Epithelial cell of proximal tubule (primary cell): ENCODE measurements at regions not wholly inside any gene's neighbourhood (a gene's known extent, or its start where the extent isn't known, plus 50 kb on each side); places are given as distances from the start of the nearest gene placed in this dataset.

Source experiments
- DNase-seq: peaks from one replicate; pipeline ENCODE4 v3.0.0-alpha.2; 2011; ENCODE audit warnings: low read depth
- H3K4me3 ChIP-seq: 2 replicates; pipeline ENCODE4 v1.5.1; 2011; ENCODE audit warnings: low read depth, mild to moderate bottlenecking, low read length
- TF ChIP-seq, protein P1 (sequence below): conservative IDR thresholded peaks from 2 replicates; pipeline ENCODE4 v1.5.1; 2012; ENCODE audit warnings: low read depth, mild to moderate bottlenecking, low read length

- TF ChIP-seq, protein P1, sequence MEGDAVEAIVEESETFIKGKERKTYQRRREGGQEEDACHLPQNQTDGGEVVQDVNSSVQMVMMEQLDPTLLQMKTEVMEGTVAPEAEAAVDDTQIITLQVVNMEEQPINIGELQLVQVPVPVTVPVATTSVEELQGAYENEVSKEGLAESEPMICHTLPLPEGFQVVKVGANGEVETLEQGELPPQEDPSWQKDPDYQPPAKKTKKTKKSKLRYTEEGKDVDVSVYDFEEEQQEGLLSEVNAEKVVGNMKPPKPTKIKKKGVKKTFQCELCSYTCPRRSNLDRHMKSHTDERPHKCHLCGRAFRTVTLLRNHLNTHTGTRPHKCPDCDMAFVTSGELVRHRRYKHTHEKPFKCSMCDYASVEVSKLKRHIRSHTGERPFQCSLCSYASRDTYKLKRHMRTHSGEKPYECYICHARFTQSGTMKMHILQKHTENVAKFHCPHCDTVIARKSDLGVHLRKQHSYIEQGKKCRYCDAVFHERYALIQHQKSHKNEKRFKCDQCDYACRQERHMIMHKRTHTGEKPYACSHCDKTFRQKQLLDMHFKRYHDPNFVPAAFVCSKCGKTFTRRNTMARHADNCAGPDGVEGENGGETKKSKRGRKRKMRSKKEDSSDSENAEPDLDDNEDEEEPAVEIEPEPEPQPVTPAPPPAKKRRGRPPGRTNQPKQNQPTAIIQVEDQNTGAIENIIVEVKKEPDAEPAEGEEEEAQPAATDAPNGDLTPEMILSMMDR: no peak
- DNase-seq: no peak
- H3K4me3 ChIP-seq: no peak overlapping the region
These were observed 104.7 kb upstream of the MBNL2 start for GRCh38 chr13:97117388-97117910.

GRCh38 chr13:97119943-97120342, 102.2 kb upstream of the MBNL2 start:
- TF ChIP-seq, protein P1: no peak
- no peak for DNase-seq
- H3K4me3 ChIP-seq: no peak overlapping the region

- TF ChIP-seq, protein P1: no peak
- DNase-seq: no peak
- H3K4me3 ChIP-seq: no peak overlapping the region
These were observed 101.8 kb upstream of the MBNL2 start for GRCh38 chr13:97120346-97120745.

DNA sequence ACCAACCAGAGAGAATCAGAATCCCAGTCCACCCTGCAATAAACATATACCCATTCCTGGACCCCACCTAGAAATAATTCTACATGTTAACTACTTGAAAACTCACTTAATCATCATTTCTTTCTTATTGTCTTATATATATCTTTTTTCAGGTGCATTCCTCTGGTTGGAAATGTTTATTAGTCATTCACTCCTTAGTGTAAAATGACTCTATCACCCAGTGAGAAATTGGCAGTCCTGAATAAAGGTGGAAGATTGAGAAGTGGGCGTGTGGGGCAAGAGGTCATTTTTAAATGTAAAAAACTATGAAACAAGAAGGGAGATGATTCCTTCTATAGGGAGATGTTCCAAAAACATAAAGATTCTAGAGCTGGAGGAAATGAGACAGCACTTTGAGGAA, 101.2 kb upstream of the MBNL2 start:
- TF ChIP-seq, protein P1: no peak
- no peak for DNase-seq
- no peak overlapping the region for H3K4me3 ChIP-seq

DNA sequence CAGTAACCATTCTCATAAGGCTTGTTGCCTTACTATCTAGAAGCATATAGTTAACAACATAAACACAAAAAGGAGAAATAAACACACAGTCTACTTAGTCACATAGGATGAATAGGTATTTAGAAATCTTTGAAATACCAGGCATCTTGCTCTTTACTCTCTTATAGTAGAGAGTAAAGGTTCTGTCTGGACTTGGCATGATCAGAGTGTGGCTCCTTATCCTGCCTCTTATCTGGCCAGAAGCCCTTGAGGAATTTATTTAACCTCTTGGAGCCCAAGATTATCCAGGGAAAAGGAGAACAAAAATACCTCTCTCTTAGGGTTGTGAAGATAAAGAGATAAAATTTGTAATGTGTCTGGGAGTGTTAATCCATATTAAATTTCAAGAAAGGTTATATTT, 100.2 kb upstream of the MBNL2 start:
- DNase-seq: no peak
- H3K4me3 ChIP-seq: no peak overlapping the region
- TF ChIP-seq, protein P1: no peak

DNA sequence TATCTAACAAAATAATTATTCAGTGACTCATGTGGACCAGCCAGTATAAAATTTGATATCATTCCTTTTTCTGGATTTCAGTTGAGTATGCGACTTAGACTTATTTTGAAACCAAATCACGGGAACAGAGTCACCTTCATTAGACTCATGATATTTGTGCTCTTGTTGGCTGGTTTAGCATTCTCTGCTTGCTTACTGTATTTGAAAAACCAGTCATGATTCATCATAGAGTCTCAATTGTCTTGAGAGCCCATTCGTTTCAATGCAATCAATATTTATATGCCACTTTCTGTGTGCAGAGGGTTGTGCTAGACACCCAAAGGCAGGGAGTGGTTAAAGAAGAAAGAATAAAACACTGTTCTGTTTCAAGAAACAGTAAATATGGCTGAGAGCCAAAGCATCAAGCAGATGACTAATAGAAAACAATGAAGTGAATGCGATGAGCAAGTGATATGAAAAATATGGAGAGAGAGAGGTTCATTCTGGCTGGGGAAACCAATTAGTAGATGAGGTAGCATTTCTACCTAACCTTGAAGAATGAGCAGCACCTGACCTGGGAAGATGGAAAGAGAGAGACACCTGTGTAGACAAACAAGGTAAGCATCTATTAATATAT, 99.6 kb upstream of the MBNL2 start:
- TF ChIP-seq, protein P1: no peak
- DNase-seq: no peak
- H3K4me3 ChIP-seq: no peak overlapping the region

DNA sequence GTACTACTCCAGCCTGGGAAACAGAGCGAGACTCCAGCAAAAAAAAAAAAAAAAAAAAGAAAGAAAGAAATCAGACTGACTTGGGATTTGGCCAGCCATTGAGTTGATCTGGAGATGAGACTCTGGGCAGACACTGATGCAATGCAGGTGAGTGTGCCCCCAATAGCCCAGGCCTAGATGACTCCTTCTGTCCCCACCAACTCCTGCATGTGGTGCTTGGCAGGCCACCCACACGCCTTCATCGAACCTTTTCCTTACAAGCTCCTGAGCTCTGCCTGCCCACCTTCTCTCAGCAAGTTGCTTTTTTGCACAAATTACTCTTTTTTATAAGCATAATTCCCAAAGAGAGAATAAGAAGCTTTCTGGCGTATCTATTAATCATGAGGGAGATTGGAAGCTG, 97.9 kb upstream of the MBNL2 start:
- no peak overlapping the region for H3K4me3 ChIP-seq
- DNase-seq: no peak
- TF ChIP-seq, protein P1: no peak
